OCI-LY1 (cell line): ENCODE measurements at regions not wholly inside any gene's neighbourhood (a gene's known extent, or its start where the extent isn't known, plus 50 kb on each side); places are given as distances from the start of the nearest gene placed in this dataset.

Source experiments
- CTCF ChIP-seq: fragments of 200-600 bp; sonication (generic), shearing (Covaris generic); IDR thresholded peaks from 2 replicates; pipeline ENCODE4 v1.5.1; 2017; ENCODE audit warnings: mild to moderate bottlenecking, antibody characterized with exemption, low read length, moderate library complexity, mixed read lengths
- EZH2 ChIP-seq: fragments of 200-600 bp; sonication (generic), shearing (Covaris generic); IDR thresholded peaks from 2 replicates; pipeline ENCODE4 v1.8.0; 2017; ENCODE audit warnings: borderline replicate concordance, mixed run types, mild to moderate bottlenecking, antibody characterized with exemption, low read length, moderate library complexity, mixed read lengths

- TF ChIP-seq CTCF (no peak), EZH2 (no peak)
These were observed 305.1 kb downstream of the TTC6 start for GRCh38 chr14:37900561-37900960.
